LNCAP (cell line): ENCODE measurements at regions not wholly inside any gene's neighbourhood (a gene's known extent, or its start where the extent isn't known, plus 50 kb on each side); places are given as distances from the start of the nearest gene placed in this dataset.

Experiments
- CTCF ChIP-seq: fragments of 450-650 bp; IDR thresholded peaks from 2 replicates; pipeline ENCODE4 v1.5.1; 2017; ENCODE audit warnings: mild to moderate bottlenecking

GRCh38 chr2:14364471-14364870 lies 268.0 kb upstream of the LRATD1 start:
- TF ChIP-seq CTCF: no peak

- no peak for TF ChIP-seq CTCF
Observed at GRCh38 chr2:14385043-14385442, 247.5 kb upstream of the LRATD1 start.

- no peak for TF ChIP-seq CTCF
Observed at GRCh38 chr2:14387332-14387731, 245.2 kb upstream of the LRATD1 start.

- no peak for TF ChIP-seq CTCF
Observed at GRCh38 chr2:14388724-14389123, 243.8 kb upstream of the LRATD1 start.

GRCh38 chr2:14396533-14397083 lies 235.9 kb upstream of the LRATD1 start:
- no peak for TF ChIP-seq CTCF

GRCh38 chr2:14398641-14399040 lies 233.9 kb upstream of the LRATD1 start:
- TF ChIP-seq CTCF: no peak

GRCh38 chr2:14401873-14402272 lies 230.6 kb upstream of the LRATD1 start:
- no peak for TF ChIP-seq CTCF

- no peak for TF ChIP-seq CTCF
Observed at GRCh38 chr2:14408695-14409094, 223.8 kb upstream of the LRATD1 start.
